GM19467 (cell line): ENCODE measurements at regions not wholly inside any gene's neighbourhood (a gene's known extent, or its start where the extent isn't known, plus 50 kb on each side); places are given as distances from the start of the nearest gene placed in this dataset.

ENCODE experiments used
- ATAC-seq: cut with Tn5 transposase; IDR thresholded peaks from one replicate; pipeline ENCODE4 v1.9.1; 2021; ENCODE audit warnings: mild to moderate bottlenecking, moderate library complexity; ENCODE audit not compliant: unreplicated experiment

GRCh38 chr17:77660524-77660923 lies 298.0 kb upstream of the TNRC6C start:
- ATAC-seq, result no peak

GRCh38 chr17:77662833-77663232 lies 295.7 kb upstream of the TNRC6C start:
- ATAC-seq, result no peak

GRCh38 chr17:77664097-77664729 lies 294.3 kb upstream of the TNRC6C start:
- ATAC-seq, result no peak

GRCh38 chr17:77665833-77666232 lies 292.7 kb upstream of the TNRC6C start:
- ATAC-seq, result no peak

DNA sequence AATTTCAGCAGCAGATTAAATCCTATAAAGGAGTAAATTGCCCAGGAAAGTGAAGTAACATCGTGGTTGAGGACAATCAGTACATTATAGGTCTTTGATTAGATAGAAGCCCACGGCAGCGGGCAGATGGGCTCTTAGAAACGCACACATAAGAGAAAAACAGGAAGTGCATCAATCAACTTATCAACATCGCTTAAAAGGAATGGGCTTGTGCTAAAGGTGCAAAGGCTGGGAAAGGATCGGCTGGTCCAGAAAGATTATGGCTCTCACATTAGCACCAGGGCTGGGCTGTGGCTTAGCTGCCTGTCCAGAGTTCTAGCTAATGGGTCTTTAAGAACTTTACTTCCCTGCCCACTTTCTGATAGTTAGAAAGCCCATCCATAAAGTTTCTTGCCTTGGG lies 292.0 kb upstream of the TNRC6C start:
- no peak for ATAC-seq

DNA sequence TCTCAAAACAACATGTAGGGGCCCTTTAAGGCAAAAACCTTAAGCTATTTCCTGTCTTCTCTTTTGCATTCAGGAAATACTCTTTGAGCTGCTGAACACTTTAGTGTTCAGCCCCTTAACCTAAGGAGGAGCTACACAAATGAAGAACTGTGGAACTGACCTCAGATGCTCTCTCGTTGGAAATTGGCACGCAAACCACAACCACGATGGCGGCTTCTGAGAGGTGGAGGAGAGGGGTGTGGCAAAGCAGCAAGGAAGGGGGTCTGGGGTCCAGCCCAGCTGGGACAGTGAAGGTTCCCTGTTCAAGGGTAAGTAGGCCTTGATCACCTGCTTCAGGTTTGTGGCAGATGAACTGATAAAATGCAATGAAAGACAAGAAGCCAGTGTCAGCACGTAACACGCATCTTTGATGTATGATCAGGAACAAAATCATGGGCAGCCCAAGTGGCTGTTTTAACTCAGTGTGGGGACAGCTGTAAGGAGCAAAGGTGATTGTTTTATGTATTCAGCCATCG lies 291.6 kb upstream of the TNRC6C start:
- no peak for ATAC-seq

GRCh38 chr17:77667478-77667877 lies 291.0 kb upstream of the TNRC6C start:
- ATAC-seq, result no peak

DNA sequence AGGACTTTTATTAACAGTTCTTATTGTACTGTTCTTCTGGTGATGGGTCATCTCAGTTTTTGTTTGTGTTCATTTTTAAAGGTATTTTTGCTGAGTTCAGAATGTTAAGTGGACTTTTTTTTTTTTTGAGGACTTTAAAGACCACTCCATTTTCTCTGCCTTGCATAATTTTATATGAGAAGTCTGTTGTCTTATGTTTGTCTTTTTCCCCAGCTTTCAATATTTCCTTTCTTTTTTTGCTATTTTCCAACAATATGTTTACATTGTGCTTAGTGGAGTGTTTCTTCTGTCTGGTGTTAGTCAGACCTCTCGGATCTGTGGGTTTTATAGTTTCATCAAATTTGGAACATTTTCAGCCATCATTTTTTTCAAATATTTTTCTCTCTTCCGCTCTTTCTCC lies 290.0 kb upstream of the TNRC6C start:
- ATAC-seq, result no peak

DNA sequence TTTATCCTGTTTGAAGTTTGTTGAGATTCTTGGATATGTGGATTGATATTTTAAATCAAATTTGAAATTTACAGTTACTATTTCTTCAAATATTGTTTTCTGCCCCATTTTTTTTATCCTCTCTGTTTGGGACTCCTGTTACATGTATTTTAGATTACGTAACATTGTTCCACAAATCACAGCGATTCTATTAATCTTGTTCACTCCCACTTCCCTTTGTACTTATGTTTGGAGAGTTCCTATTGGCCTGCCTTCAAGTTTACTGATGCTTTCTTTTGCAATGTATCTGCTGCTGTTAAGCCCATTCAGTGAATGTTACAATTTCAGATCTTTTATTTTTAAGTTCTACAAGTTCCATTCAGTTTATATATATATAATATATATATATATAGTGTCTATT lies 288.3 kb upstream of the TNRC6C start:
- no peak for ATAC-seq

GRCh38 chr17:77674358-77674757 lies 284.1 kb upstream of the TNRC6C start:
- ATAC-seq, result no peak

DNA sequence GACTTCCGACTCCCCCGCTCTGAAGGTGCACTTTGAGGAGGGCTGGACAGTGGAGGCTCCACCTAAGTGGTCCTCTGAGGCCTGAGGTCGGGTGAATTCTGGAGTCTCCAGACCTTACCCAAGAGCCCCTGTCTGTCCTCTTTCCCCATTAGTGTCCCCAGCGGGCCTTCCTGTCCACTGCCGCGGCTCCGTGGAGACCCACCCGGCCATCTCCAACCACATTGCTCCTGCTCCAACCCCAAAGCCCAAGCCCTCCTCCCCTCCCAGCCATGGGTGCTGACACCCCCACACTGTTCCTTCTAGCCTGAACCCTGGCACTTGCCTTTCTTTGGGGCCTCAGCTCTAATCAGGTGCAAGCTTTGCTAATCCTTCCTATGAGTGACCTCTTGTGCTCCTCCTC lies 283.1 kb upstream of the TNRC6C start:
- ATAC-seq, result no peak

DNA sequence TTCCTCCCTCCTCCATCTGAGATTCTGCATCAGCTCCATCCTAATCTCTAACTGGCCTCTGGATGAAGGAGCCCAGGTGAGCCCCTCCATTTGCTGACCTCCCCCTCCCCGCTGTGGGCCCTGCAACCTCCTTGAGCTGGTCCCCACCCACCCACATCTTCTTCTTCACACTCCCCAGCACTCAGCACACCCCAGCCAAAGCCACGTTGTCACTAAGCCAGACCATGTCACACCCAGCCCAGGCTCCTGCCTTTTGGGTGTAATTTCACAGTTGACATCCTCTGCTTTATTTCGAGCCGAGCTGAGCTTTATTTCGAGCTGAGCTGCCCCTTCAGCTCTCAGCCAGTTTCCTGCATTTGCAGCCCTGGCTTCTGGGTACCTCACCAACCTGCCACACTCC lies 282.7 kb upstream of the TNRC6C start:
- ATAC-seq, result no peak

DNA sequence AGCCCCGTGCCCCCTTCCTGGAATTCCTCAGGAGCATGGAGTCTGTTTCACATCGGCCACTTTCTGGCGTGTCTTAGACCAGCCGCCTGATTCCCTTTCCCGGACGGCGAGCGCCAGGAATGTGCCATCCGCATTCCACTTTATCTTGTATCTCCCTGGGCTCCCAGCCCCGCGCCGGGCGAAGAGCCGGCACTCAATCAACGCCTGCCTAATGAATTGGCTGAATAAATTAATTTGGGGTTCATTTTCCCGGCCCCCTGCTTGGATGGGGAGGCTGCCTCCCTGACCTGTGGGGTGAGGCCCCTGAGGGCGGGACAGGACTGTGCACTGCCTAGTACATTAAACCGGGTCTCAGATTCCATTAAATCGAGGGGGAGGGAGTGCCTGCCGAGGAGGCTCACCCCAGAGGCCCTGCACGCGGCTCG lies 282.3 kb upstream of the TNRC6C start:
- no peak for ATAC-seq

DNA sequence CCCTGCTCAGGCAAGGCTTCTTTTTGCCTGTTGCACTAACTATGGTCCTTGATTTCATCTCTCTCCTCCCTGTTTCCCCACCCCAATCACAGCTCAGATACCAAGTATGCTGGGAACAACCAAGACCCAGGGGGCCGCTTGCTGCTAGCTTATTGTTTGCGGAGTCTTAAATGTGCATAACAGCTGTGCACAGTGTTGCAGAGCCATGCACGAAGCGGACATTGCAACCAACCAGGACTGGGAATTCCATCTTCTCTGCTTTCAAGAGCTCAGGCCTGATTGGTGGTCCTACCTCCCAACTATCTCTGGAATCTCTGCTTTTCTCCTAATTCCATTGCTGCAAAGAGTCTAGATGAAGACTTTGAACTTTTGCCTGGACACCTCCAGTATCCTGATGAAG lies 281.3 kb upstream of the TNRC6C start:
- ATAC-seq, result no peak

GRCh38 chr17:77677630-77678029 lies 280.9 kb upstream of the TNRC6C start:
- no peak for ATAC-seq

DNA sequence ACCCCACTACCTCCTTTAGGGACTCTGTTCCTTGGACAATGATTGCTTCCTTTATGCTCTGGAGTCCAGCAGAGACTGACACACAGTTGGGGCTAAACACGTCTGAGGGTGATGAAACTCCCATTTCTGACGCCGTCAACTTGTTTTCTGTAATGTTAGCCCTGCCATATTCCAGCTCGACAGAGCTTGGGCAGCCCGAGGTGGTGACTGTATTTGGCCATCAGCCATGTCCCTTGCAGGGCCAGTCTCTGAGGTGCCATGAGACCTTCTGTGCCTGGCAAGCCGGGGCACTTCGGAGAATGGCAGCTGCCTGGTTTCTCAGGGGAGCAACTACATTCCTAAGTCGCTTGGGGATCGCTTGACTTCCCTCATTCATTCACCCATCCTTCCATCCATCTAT lies 278.9 kb upstream of the TNRC6C start:
- ATAC-seq, result no peak

- ATAC-seq, result no peak
Observed at GRCh38 chr17:77681861-77682260, 276.6 kb upstream of the TNRC6C start.

DNA sequence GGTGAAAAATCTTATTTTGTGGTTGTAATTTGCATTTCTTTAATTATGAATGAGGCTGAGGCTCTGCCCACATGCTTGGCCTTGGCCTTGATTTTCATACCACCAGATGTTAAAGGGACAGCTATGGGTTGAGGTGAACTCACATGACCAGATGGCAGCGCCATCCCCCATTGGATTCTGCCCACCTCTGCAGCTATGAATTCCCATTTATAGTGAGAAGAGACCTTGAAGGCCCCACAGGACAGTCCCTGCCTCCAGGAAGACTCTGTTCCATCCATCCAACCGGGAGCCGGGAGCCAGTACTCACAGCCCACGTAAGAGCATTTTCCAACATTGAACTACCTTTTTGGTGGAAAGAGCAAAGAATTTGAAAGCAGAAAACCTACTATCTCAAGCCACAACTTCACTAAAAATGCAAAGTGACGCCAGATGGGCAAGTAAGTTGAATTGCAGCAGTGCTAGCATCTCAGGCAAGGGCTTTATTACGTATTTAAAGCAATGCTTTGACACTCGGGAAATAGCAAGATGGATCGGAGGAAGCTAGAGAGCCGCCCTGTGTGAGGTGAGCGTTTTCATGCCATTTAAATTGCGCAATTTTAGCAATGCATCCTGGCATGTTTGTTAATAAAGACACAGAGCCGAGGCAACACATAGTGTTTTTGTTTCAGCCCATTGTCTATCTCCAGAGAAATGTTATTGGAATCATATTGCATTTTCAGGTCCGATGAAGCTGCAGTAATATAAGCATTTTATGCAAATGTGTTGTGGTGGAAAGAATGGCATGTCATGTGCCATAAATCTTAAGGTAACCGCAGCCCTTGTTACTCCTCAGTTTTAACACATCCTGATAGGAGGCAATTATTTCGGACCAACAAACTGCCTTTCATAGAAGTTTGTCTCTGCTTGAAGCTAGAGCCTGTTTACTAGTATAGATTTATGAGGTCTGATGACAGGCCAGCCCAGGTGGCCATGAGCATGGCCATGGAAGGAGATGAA lies 273.4 kb upstream of the TNRC6C start:
- ATAC-seq, result no peak

GRCh38 chr17:77685881-77686486 lies 272.5 kb upstream of the TNRC6C start:
- no peak for ATAC-seq

DNA sequence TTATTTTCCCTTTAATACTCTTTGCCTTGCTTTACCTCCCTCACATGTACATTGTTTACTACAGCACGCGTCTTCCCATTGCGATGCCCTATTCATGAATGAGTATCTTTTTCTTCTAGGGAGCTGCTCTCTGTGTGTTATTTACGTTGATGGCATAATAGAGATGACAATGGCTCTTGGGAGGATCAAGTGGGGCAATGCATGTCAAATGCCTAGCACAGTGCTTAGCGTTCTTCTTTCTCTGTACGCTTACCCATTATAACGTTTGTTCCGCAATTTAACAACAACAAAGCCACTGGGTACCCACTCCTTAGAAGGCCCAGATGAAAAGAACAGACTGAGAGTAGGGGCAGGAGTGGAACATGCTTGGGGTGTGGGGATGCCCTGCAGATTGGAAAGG lies 271.6 kb upstream of the TNRC6C start:
- ATAC-seq, result no peak

- ATAC-seq, result no peak
Observed at GRCh38 chr17:77687417-77687816, 271.1 kb upstream of the TNRC6C start.

DNA sequence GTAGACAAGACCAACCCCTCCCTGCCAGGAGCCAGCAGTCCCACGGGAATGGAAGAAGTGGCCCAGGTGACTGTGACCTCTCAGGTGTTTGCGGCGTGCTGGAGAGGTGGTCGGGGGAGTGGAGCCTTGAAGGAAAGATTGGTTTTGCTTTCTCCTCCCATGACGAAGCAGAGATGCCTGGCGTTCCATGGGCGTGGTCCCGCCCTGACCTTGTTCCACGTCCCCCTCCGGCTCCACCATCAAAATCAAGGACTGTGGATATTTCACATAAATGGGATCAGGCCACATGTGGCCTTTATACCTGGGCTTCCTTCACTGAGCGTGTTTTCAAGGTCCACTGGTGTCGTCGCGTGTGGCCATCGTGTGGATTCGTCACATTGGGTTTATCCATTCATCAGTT lies 270.6 kb upstream of the TNRC6C start:
- no peak for ATAC-seq
